ENCODE measurements at regions not wholly inside any gene's neighbourhood (a gene's known extent, or its start where the extent isn't known, plus 50 kb on each side); places are given as distances from the start of the nearest gene placed in this dataset.

DNA sequence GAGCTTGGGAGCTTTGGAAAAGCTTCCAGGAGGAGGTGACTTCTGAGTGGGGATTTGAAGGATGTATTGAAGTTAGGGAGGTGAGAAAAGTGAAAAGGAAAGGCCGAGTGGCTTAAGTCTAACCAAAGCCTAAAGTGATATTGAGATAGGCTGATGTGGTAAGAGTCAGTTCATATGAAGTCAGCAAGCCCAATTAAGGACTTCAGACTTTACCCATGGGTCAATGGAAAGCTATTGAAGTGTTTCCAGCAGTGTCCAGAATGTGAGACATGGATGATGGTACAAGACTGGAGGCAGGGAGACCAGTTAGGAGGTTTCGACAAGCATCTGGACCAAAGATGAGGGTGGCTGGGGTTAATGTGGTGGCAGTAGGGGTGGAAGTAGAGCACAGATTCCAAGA lies 134.3 kb upstream of the WWC1 start:
- DNase-seq = no peak

- DNase-seq = peak; percentile 61
These were observed 132.0 kb upstream of the WWC1 start for GRCh38 chr5:168159425-168159824.

DNA sequence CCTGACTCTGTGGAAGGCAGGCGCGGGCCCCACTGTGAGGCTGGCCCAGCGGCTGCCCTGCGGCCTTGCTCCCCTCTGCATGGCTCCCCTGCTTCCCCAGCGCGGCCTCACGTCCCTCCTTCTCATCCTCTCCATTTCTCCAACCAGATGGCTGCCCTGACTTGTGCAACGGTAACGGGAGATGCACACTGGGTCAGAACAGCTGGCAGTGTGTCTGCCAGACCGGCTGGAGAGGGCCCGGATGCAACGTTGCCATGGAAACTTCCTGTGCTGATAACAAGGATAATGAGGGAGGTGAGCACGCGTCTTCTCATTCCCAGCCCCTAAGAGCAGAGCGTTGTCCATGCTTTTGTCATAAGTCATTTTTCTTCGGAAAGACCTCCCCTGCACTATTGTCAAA lies 129.0 kb upstream of the WWC1 start:
- DNase-seq = peak; percentile 31

- peak; percentile 76 for DNase-seq
These were observed 127.5 kb upstream of the WWC1 start for GRCh38 chr5:168163966-168164365.

- peak; percentile 39 for DNase-seq
These were observed 126.1 kb upstream of the WWC1 start for GRCh38 chr5:168165221-168165914.

DNA sequence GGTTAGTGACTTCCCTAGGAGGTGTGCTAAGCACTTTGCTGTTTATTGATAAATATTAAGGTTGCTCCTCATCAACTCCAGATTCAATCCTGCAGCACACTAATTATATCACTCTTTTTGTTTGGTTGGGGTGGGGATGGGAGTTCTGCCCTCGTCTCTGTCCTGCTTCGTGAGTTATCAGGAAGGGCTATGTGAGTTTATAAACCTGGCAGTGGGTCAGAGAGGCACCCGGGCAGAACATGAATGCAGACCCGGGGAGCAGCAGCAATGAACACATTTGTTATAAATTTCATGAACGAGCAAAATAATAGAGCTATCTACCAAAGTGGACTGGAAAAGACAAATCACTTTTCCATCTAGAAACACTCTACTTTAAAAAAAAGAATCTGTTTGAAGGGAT lies 125.5 kb upstream of the WWC1 start:
- peak; percentile 39 for DNase-seq

DNA sequence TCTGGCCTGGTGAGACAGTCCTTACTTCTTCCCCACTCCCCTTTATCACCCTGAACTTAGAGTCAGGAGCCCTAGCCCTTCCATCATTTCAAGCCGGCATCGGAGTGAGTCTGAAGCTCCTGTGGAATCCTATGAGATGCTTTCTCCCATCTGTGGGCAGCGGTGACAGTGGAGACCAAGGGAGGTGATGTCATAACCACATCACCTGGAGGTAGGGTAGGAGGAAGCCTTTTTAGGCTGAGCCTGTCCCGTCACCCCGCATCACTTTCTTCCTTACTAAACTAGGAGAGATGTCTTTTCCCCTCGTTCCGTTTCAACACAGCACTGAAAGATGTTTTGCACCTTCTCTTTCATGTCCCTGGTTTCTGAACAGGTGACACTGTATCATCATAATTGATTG lies 124.1 kb upstream of the WWC1 start:
- DNase-seq = no peak

- peak; percentile 83 for DNase-seq
These were observed 122.3 kb upstream of the WWC1 start for GRCh38 chr5:168168978-168169698.

GRCh38 chr5:168169791-168170190 lies 121.7 kb upstream of the WWC1 start:
- DNase-seq = no peak

GRCh38 chr5:168171901-168172759 lies 119.3 kb upstream of the WWC1 start:
- DNase-seq = no peak

DNA sequence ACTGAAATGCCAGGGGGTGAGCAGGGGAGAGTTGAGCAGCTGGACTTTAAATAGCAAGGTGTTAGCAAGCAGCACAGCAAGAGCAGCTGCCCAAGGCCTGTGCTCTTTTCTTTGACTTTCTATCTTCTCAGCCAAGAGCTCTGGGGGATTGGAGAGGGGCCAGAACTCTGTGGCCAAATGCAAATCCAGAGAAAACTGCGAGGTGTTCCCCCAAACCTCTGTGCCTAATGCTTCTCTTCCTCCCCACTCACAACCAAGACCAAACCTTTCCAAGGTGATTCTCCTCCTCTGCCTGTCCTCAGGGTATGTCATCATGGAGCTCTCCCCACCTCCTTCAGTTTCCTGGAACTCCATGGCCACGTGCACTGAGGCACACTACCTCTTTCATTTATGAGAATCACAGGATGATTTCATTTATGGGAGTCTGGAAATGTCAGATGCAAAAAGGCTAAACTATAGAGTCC lies 118.7 kb upstream of the WWC1 start:
- no peak for DNase-seq

DNA sequence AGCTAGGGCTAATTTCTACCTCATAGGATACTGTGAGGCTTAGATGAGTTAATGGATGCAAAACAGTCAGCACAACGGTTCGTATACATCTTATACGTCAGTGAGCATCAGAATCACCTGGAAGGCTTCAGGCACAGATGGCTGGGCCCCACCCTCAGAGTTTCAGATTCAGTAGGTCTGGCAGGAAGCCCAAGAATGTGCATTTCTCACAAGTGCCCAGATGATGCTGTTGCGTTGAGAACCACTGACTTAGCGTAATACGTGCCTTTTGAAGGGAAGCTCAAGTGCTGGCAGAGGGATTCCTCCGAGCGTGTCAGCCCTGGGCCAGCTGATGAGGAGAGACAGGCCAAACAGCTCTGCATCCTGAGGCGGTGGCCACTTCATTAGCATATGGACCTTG lies 117.1 kb upstream of the WWC1 start:
- no peak for DNase-seq

GRCh38 chr5:168176251-168176650 lies 115.2 kb upstream of the WWC1 start:
- DNase-seq = no peak

GRCh38 chr5:168176941-168177340 lies 114.5 kb upstream of the WWC1 start:
- no peak for DNase-seq

- no peak for DNase-seq
These were observed 113.5 kb upstream of the WWC1 start for GRCh38 chr5:168177831-168178450.

GRCh38 chr5:168179192-168179593 lies 112.3 kb upstream of the WWC1 start:
- DNase-seq = no peak

DNA sequence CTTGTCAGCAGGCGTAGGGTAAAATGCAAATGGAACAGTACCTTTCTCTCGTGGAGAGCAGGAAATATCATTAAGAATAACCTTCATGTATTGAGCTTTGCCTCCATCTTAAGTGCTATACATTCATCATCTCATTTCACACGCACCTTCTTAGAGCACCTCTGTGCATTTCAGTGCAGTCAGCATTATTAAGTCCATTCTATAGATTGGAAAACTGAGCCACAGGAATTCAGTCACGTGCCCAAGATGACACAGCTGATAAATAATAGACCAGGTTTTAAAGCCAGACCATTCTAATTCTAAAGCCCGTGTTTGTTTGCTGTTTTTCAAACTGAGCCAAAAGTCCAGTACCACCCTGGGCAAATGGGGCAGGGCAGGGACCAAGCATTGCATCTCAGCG lies 109.2 kb upstream of the WWC1 start:
- DNase-seq = no peak

- no peak for DNase-seq
These were observed 107.3 kb upstream of the WWC1 start for GRCh38 chr5:168184103-168184502.

DNA sequence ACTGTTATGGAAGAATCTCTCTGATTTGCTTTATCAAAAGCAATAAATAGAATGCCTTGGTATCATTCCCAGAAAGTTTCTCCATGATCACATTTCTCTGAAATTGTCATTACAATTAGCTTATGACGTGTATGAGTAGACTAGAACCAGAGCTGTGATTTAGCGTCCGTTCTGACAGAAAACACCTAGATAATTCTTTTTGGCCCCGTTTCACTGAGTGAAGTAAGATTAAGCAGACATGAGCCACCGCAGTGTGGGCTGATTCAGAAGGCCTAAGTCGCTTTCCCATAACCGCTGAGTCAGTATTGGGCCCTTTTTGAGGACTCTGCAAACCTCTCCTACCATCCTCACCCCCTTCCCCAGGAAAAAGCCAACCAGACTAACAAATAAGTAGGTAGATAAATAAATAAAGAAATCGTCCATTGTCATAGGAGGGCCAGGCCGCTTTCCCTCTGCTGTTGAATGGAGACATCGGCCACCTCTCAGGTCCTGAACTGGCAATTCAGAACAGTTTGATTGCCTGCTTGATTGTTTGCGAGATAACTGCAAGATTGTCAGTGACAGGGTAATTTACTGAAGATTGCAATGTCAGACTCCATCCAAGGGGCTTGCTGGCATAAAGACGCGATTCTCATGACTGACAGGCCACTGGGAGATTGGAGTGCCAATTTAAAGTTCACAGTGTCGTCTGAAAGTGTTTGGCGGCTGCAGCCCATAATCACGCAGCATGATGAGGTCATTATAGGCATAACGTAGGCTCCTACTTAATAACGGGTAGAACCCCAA lies 105.0 kb upstream of the WWC1 start:
- DNase-seq = no peak

GRCh38 chr5:168187614-168188013 lies 103.8 kb upstream of the WWC1 start:
- DNase-seq = no peak

- no peak for DNase-seq
These were observed 103.3 kb upstream of the WWC1 start for GRCh38 chr5:168188182-168188581.

GRCh38 chr5:168192120-168192519 lies 99.3 kb upstream of the WWC1 start:
- no peak for DNase-seq

Data from NCI-H2029 treated with DMSO at 0.1 percent for 48 hours (cell line).